Head of caudate nucleus (tissue), 42 donors: ENCODE measurements at regions not wholly inside any gene's neighbourhood (a gene's known extent, or its start where the extent isn't known, plus 50 kb on each side); places are given as distances from the start of the nearest gene placed in this dataset.
"Not testable (repeated sequence)": the region's sequence is repeated elsewhere in the genome, so short reads cannot be mapped to it uniquely, and the experiment has no call there.

Experiments used
- DNase-seq, 42 donors: peaks; one replicate each; pipeline versions ENCODE4 v3.0.0 to v3.0.0-alpha.2; 2020 to 2021; ENCODE audit warnings: mixed read lengths in 7 of 42
- intact Hi-C: fragments of 100-400 bp; cut with DNase I; formaldehyde crosslinking; loops from one replicate; pipeline ENCODE4 v1.15.0; 2022

- no peak for DNase-seq
- intact Hi-C loops, result no loop called here
Measured at GRCh38 chr4:147093206-147093605, 147.5 kb upstream of the TTC29 start.

GRCh38 chr4:147094238-147094637 lies 148.6 kb upstream of the TTC29 start:
- peak in 2 of 42 donors; percentile 8 to 37 for DNase-seq
- intact Hi-C loops, result no loop called here

- peak in 1 of 42 donors; percentile 26 for DNase-seq
- intact Hi-C loops, result loop anchor here (5.0 kb wide), 1 partner anchor 80 kb away; no protein-coding TSS in a partner anchor
Measured at GRCh38 chr4:147096667-147097604, 151.3 kb upstream of the TTC29 start.

- no peak for DNase-seq
- intact Hi-C loops, result no loop called here
Measured at GRCh38 chr4:147101678-147102077, 156.0 kb upstream of the TTC29 start.

GRCh38 chr4:147102596-147102995 lies 156.9 kb upstream of the TTC29 start:
- intact Hi-C loops, result no loop called here
- no peak for DNase-seq

- peak in 12 of 42 donors; percentile 7 to 75 (median 22) for DNase-seq
Measured at GRCh38 chr4:147103403-147103946, 157.8 kb upstream of the TTC29 start.

GRCh38 chr4:147104768-147105167 lies 159.1 kb upstream of the TTC29 start:
- intact Hi-C loops, result no loop called here
- no peak for DNase-seq

More at GRCh38 chr4:147103403-147103946, 157.8 kb upstream of the TTC29 start:
- intact Hi-C loops, result no loop called here

- DNase-seq, result no peak
- intact Hi-C loops, result no loop called here
Measured at GRCh38 chr4:147108409-147108808, 162.7 kb upstream of the TTC29 start.

GRCh38 chr4:147109800-147110199 lies 164.1 kb upstream of the TTC29 start:
- intact Hi-C loops, result no loop called here
- DNase-seq, result no peak

- no peak for DNase-seq
- intact Hi-C loops, result no loop called here
Measured at GRCh38 chr4:147110473-147111367, 165.1 kb upstream of the TTC29 start.

- intact Hi-C loops, result not testable (repeated sequence)
- DNase-seq, result peak in 16 of 42 donors; percentile 6 to 82 (median 29)
Measured at GRCh38 chr4:147112196-147112595, 166.5 kb upstream of the TTC29 start.

GRCh38 chr4:147117431-147117830 lies 171.8 kb upstream of the TTC29 start:
- no peak for DNase-seq
- intact Hi-C loops, result no loop called here

- intact Hi-C loops, result no loop called here
- DNase-seq, result peak in 1 of 42 donors; percentile 11
Measured at GRCh38 chr4:147118528-147118927, 172.9 kb upstream of the TTC29 start.

- intact Hi-C loops, result no loop called here
Measured at GRCh38 chr4:147122685-147123084, 177.0 kb upstream of the TTC29 start.

GRCh38 chr4:147123146-147123545 lies 177.5 kb upstream of the TTC29 start:
- DNase-seq, result no peak
- intact Hi-C loops, result no loop called here

More at GRCh38 chr4:147122685-147123084, 177.0 kb upstream of the TTC29 start:
- no peak for DNase-seq

- intact Hi-C loops, result no loop called here
- DNase-seq, result no peak
Measured at GRCh38 chr4:147128787-147129186, 183.1 kb upstream of the TTC29 start.

GRCh38 chr4:147129687-147130086 lies 184.0 kb upstream of the TTC29 start:
- intact Hi-C loops, result no loop called here
- no peak for DNase-seq

GRCh38 chr4:147134536-147135210 lies 189.0 kb upstream of the TTC29 start:
- intact Hi-C loops, result no loop called here

GRCh38 chr4:147136310-147136709 lies 190.6 kb upstream of the TTC29 start:
- intact Hi-C loops, result no loop called here
- DNase-seq, result no peak

More at GRCh38 chr4:147134536-147135210, 189.0 kb upstream of the TTC29 start:
- DNase-seq, result no peak
